HCT116 (cell line): ENCODE measurements at regions not wholly inside any gene's neighbourhood (a gene's known extent, or its start where the extent isn't known, plus 50 kb on each side); places are given as distances from the start of the nearest gene placed in this dataset.

Source experiments
- EZH2 ChIP-seq: fragments of 200-600 bp; sonication (generic); IDR thresholded peaks from 2 replicates; pipeline ENCODE4 v1.6.1; 2017; ENCODE audit warnings: antibody characterized with exemption, mixed run types
- JUND ChIP-seq: IDR thresholded peaks from 2 replicates; pipeline ENCODE4 v1.6.1; 2012
- POLR2A ChIP-seq: IDR thresholded peaks from 2 replicates; pipeline ENCODE4 v1.7.0; 2011; ENCODE audit warnings: borderline replicate concordance; ENCODE audit not compliant: insufficient read depth, insufficient read length; ENCODE audit errors: extremely low read depth
- YY1 ChIP-seq: IDR thresholded peaks from 2 replicates; pipeline ENCODE4 v1.6.1; 2011; ENCODE audit warnings: low read length, low read depth, moderate library complexity, mild to moderate bottlenecking; ENCODE audit not compliant: insufficient replicate concordance; ENCODE audit errors: extremely low read depth
- TF ChIP-seq, protein P1 (sequence below), 3 experiments: fragments of 200-600 bp in 1 of 3; sonication (generic) in 1 of 3; IDR thresholded peaks in 2 of 3; conservative IDR thresholded peaks in 1 of 3; 2 replicates each; pipeline ENCODE4 v1.5.1; 2012 to 2017; ENCODE audit warnings: low read depth in 2 of 3, low read length in 2 of 3, antibody characterized with exemption in 1 of 3, borderline replicate concordance in 1 of 3, control low read depth in 1 of 3, mild to moderate bottlenecking in 1 of 3, mixed read lengths in 1 of 3, mixed run types in 1 of 3, moderate library complexity in 1 of 3; ENCODE audit not compliant: insufficient read depth in 1 of 3
- TF ChIP-seq, protein P2 (sequence below): IDR thresholded peaks from 2 replicates; pipeline ENCODE4 v1.6.1; 2012; ENCODE audit warnings: low read depth

DNA sequence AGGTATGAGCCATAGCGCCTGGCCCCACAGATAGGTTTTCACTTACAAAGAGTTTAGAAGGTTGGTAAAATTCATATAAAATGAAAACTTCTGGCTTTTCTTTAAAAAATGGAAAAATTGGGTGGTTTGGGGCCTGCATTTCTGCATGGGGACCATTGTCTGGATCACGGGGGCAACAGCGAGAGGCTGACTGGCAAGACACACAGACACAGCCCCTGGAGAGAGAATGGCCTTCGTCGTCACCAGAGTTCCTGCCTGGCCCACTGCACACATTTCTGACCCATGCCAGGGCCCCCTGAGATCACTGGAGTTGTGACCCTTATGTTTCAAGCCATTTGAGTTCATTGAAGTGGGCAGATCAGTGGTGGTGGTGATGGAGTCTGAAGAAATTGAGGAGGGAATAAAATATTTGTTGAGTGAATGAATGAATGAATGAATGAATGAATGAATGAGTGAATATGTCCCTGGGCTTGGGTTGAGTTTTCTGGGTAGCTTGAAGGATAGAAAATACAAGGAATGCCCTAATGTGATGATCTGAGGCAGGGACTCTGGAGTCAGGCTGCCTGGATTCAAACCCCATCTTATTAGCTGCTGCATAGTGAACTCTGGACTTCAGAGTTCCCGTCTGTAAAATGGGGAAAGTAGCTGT is 173.8 kb downstream of the ZFP64 start:
- TF ChIP-seq, protein P1, sequence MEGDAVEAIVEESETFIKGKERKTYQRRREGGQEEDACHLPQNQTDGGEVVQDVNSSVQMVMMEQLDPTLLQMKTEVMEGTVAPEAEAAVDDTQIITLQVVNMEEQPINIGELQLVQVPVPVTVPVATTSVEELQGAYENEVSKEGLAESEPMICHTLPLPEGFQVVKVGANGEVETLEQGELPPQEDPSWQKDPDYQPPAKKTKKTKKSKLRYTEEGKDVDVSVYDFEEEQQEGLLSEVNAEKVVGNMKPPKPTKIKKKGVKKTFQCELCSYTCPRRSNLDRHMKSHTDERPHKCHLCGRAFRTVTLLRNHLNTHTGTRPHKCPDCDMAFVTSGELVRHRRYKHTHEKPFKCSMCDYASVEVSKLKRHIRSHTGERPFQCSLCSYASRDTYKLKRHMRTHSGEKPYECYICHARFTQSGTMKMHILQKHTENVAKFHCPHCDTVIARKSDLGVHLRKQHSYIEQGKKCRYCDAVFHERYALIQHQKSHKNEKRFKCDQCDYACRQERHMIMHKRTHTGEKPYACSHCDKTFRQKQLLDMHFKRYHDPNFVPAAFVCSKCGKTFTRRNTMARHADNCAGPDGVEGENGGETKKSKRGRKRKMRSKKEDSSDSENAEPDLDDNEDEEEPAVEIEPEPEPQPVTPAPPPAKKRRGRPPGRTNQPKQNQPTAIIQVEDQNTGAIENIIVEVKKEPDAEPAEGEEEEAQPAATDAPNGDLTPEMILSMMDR (IDR thresholded peaks at IDR 0.05 in 2 of 3, conservative IDR thresholded peaks at IDR 0.05 in 1 of 3; ENCODE audit: borderline replicate concordance in 1 of 3, insufficient read depth in 1 of 3, low read depth in 2 of 3, low read length in 2 of 3) = no peak
- TF ChIP-seq EZH2 (no peak), JUND (no peak), POLR2A (no peak), YY1 (no peak)
- TF ChIP-seq, protein P2, sequence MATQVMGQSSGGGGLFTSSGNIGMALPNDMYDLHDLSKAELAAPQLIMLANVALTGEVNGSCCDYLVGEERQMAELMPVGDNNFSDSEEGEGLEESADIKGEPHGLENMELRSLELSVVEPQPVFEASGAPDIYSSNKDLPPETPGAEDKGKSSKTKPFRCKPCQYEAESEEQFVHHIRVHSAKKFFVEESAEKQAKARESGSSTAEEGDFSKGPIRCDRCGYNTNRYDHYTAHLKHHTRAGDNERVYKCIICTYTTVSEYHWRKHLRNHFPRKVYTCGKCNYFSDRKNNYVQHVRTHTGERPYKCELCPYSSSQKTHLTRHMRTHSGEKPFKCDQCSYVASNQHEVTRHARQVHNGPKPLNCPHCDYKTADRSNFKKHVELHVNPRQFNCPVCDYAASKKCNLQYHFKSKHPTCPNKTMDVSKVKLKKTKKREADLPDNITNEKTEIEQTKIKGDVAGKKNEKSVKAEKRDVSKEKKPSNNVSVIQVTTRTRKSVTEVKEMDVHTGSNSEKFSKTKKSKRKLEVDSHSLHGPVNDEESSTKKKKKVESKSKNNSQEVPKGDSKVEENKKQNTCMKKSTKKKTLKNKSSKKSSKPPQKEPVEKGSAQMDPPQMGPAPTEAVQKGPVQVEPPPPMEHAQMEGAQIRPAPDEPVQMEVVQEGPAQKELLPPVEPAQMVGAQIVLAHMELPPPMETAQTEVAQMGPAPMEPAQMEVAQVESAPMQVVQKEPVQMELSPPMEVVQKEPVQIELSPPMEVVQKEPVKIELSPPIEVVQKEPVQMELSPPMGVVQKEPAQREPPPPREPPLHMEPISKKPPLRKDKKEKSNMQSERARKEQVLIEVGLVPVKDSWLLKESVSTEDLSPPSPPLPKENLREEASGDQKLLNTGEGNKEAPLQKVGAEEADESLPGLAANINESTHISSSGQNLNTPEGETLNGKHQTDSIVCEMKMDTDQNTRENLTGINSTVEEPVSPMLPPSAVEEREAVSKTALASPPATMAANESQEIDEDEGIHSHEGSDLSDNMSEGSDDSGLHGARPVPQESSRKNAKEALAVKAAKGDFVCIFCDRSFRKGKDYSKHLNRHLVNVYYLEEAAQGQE = no peak
